ENCODE measurements at regions not wholly inside any gene's neighbourhood (a gene's known extent, or its start where the extent isn't known, plus 50 kb on each side); places are given as distances from the start of the nearest gene placed in this dataset.

- H3K4me3 ChIP-seq (ENCODE audit: low read depth, low read length) = no peak overlapping the region
- ChIA-PET POLR2A (no interaction called here), CTCF (no interaction called here)
These were observed 143.7 kb downstream of the LRATD1 start for GRCh38 chr2:14776216-14776615.

GRCh38 chr2:14778015-14778414 lies 145.5 kb downstream of the LRATD1 start:
- H3K4me3 ChIP-seq (ENCODE audit: low read depth, low read length) = no peak overlapping the region
- H3K9me3 ChIP-seq (ENCODE audit: control insufficient read depth, insufficient read depth, low read depth, low read length) = no peaks in the 10 kb centered on the region
- no peak overlapping the region for H3K27ac ChIP-seq (ENCODE audit: extremely low read depth, low read depth, low read length)
- no peak for TF ChIP-seq SCRT2 (tag by site-specific recombination; IDR thresholded peaks at IDR 0.05)
- no peak for TF ChIP-seq ZNF175 (tag by site-specific recombination; IDR thresholded peaks at IDR 0.05)
- TF ChIP-seq GLI2 (tag by site-specific recombination; IDR thresholded peaks at IDR 0.05; ENCODE audit: borderline replicate concordance, low read depth) = no peak
- no peak for TF ChIP-seq ZBTB49 (tag by site-specific recombination; IDR thresholded peaks at IDR 0.05; ENCODE audit: low read depth)
- no peak for TF ChIP-seq ZNF2 (tag by site-specific recombination; IDR thresholded peaks at IDR 0.05)
- no peak for TF ChIP-seq ZNF37A (tag by site-specific recombination; IDR thresholded peaks at IDR 0.05)
- TF ChIP-seq CTCF (tag by site-specific recombination; IDR thresholded peaks at IDR 0.05) = no peak
- TF ChIP-seq SCRT1 (tag by site-specific recombination; IDR thresholded peaks at IDR 0.05; ENCODE audit: borderline replicate concordance) = no peak
- no peak for TF ChIP-seq ATF2 (tag by site-specific recombination; IDR thresholded peaks at IDR 0.05; ENCODE audit: low read depth)
- TF ChIP-seq TCF7L2 (IDR thresholded peaks at IDR 0.05; ENCODE audit: borderline replicate concordance, low read depth, low read length) = no peak
- ChIA-PET POLR2A (no interaction called here), CTCF (no interaction called here)
- H3K4me1 ChIP-seq (ENCODE audit: control insufficient read depth, insufficient read depth, low read length) = no peaks in the 10 kb centered on the region
- H3K36me3 ChIP-seq (ENCODE audit: control insufficient read depth in 2 of 2, insufficient read depth in 1 of 2, low read length in 2 of 2) = no peaks in the 10 kb centered on the region

More at GRCh38 chr2:14776216-14776615, 143.7 kb downstream of the LRATD1 start:
- no peaks in the 10 kb centered on the region for H3K9me3 ChIP-seq (ENCODE audit: control insufficient read depth, insufficient read depth, low read depth, low read length)
- TF ChIP-seq ELK4 (IDR thresholded peaks at IDR 0.05; ENCODE audit: borderline replicate concordance, low read depth, low read length) = no peak
- H3K27ac ChIP-seq (ENCODE audit: extremely low read depth, low read depth, low read length) = no peak overlapping the region
- no peaks in the 10 kb centered on the region for H3K36me3 ChIP-seq (ENCODE audit: control insufficient read depth in 2 of 2, insufficient read depth in 1 of 2, low read length in 2 of 2)
- H3K4me1 ChIP-seq (ENCODE audit: control insufficient read depth, insufficient read depth, low read length) = no peaks in the 10 kb centered on the region

- POLR2A ChIA-PET = no interaction called here
- Histone ChIP-seq H3K27ac (ENCODE audit: extremely low read depth, low read depth, low read length) (no peak overlapping the region), H3K9me3 (ENCODE audit: control insufficient read depth, insufficient read depth, low read depth, low read length) (no peaks in the 10 kb centered on the region), H3K4me3 (ENCODE audit: low read depth, low read length) (no peak overlapping the region), H3K4me1 (ENCODE audit: control insufficient read depth, insufficient read depth, low read length) (no peaks in the 10 kb centered on the region), H3K36me3 (ENCODE audit: control insufficient read depth in 2 of 2, insufficient read depth in 1 of 2, low read length in 2 of 2) (no peaks in the 10 kb centered on the region)
- CTCF ChIA-PET = no interaction called here
- TF ChIP-seq ZNF692 (tag by site-specific recombination; IDR thresholded peaks at IDR 0.05) (no peak), HOXD13 (CRISPR knock-in tag; IDR thresholded peaks at IDR 0.05; ENCODE audit: borderline replicate concordance) (no peak), ZNF777 (tag by site-specific recombination; IDR thresholded peaks at IDR 0.05; ENCODE audit: borderline replicate concordance) (no peak), BCL11B (tag by site-specific recombination; IDR thresholded peaks at IDR 0.05; ENCODE audit: low read depth) (no peak), KLF1 (tag by site-specific recombination; IDR thresholded peaks at IDR 0.05) (no peak), ZNF843 (tag by site-specific recombination; IDR thresholded peaks at IDR 0.05) (no peak)
These were observed 146.7 kb downstream of the LRATD1 start for GRCh38 chr2:14779252-14779651.

All from HEK293 (cell line).